HepG2 (cell line): ENCODE measurements at regions not wholly inside any gene's neighbourhood (a gene's known extent, or its start where the extent isn't known, plus 50 kb on each side); places are given as distances from the start of the nearest gene placed in this dataset.

Experiments used
- ATAC-seq: fragments of 200-7000 bp; cut with Tn5 transposase; 3 replicates; pipeline ENCODE4 v1.9.1; 2020; ENCODE audit warnings: mild to moderate bottlenecking, moderate library complexity
- BruUV-seq: library from RNA; stranded (reverse); fragments of 400-500 nt; replicated peaks from 2 replicates; lab custom pipeline; 2021; lab: Mats Ljungman, UMichigan
- CTCF ChIA-PET: fragments of 300-600 bp; formaldehyde crosslinking; extraction: SDS; loops from one replicate; lab custom pipeline; 2021; ENCODE audit warnings: low total read pairs, inconsistent platforms, low intra/inter-chr PET ratio; lab: Yijun Ruan, JAX
- POLR2A ChIA-PET: fragments of 350-600 bp; sonication (Branson Sonifier 250); formaldehyde crosslinking; loops from one replicate; lab custom pipeline; 2020; ENCODE audit warnings: antibody characterized with exemption, inconsistent platforms; lab: Yijun Ruan, JAX
- DNase-seq: peaks from one replicate; pipeline ENCODE4 v3.0.0-alpha.2; 2015; ENCODE audit warnings: low spot score
- FAIRE-seq: peaks from 3 replicates; lab custom pipeline; 2011; peaks lifted over from hg19 to GRCh38; lab: Jason Lieb, UNC
- H2AFZ ChIP-seq: one replicate; pipeline ENCODE4 v1.6.1; 2011; ENCODE audit warnings: low read length, inconsistent platforms
- H3K27ac ChIP-seq: fragments of 300-600 bp; 3 replicates; pipeline ENCODE4 v1.8.0; 2011; ENCODE audit warnings: mixed run types, mild to moderate bottlenecking, mixed read lengths, low read length, inconsistent platforms; ENCODE audit not compliant: insufficient read depth; ENCODE audit errors: extremely low read length
- H3K27me3 ChIP-seq, 2 experiments: fragments of 200-600 bp in 1 of 2; 2 replicates in 1 of 2; 3 replicates in 1 of 2; pipeline versions ENCODE4 v1.6.0 to v1.8.0; 2011; ENCODE audit warnings: low read length in 2 of 2, mild to moderate bottlenecking in 2 of 2, moderate library complexity in 2 of 2, inconsistent platforms in 1 of 2; ENCODE audit not compliant: insufficient read depth in 2 of 2, control insufficient read depth in 1 of 2
- H3K36me3 ChIP-seq, 2 experiments: fragments of 200-600 bp in 1 of 2; replicated peaks in 1 of 2; 2 replicates in 1 of 2; 3 replicates in 1 of 2; pipeline versions ENCODE4 v1.5.1 to v1.8.0; 2011; ENCODE audit warnings: low read length in 2 of 2, inconsistent platforms in 1 of 2; ENCODE audit not compliant: insufficient read depth in 2 of 2, control insufficient read depth in 1 of 2
- H3K4me1 ChIP-seq: 2 replicates; pipeline ENCODE4 v1.5.1; 2012; ENCODE audit warnings: low read length, inconsistent platforms; ENCODE audit not compliant: insufficient read depth
- H3K4me2 ChIP-seq: 2 replicates; pipeline ENCODE4 v1.6.0; 2011; ENCODE audit warnings: low read depth, low read length, inconsistent platforms
- H3K4me3 ChIP-seq, 3 experiments: fragments of 200-600 bp in 1 of 3; sonication (generic), shearing (Covaris generic) in 1 of 3; replicated peaks in 1 of 3; 2 replicates each; pipeline ENCODE4 v1.5.1; 2011 to 2016; ENCODE audit warnings: low read length in 3 of 3, inconsistent platforms in 2 of 3, low read depth in 2 of 3, mild to moderate bottlenecking in 2 of 3, control low read depth in 1 of 3, mixed read lengths in 1 of 3; ENCODE audit not compliant: insufficient read depth in 1 of 3
- H3K79me2 ChIP-seq: one replicate; pipeline ENCODE4 v1.6.1; 2011; ENCODE audit warnings: low read length, inconsistent platforms; ENCODE audit not compliant: insufficient read depth
- H3K9ac ChIP-seq: 2 replicates; pipeline ENCODE4 v1.6.0; 2011; ENCODE audit warnings: mild to moderate bottlenecking, low read depth, low read length, inconsistent platforms; ENCODE audit not compliant: insufficient read depth
- H3K9me3 ChIP-seq: 2 replicates; pipeline ENCODE4 v1.5.1; 2012; ENCODE audit warnings: mild to moderate bottlenecking, low read length
- H4K20me1 ChIP-seq: 2 replicates; pipeline ENCODE4 v1.6.0; 2011; ENCODE audit warnings: inconsistent platforms, mild to moderate bottlenecking, low read length, moderate library complexity; ENCODE audit not compliant: insufficient read depth
- CBX1 ChIP-seq: IDR thresholded peaks from one replicate; pipeline ENCODE4 v1.6.1; 2016; ENCODE audit warnings: antibody characterized with exemption, low read depth
- GTF2F1 ChIP-seq: fragments of 150-350 bp; IDR thresholded peaks from 2 replicates; pipeline ENCODE4 v1.6.1; 2014; ENCODE audit warnings: low read length
- POLR2G ChIP-seq: fragments of 200-400 bp; formaldehyde crosslinking; IDR thresholded peaks from 2 replicates; pipeline ENCODE4 v1.6.1; 2018; ENCODE audit warnings: mild to moderate bottlenecking, low read depth, low read length, moderate library complexity
- SNRNP70 ChIP-seq: fragments of 200-400 bp; formaldehyde crosslinking; IDR thresholded peaks from 2 replicates; pipeline ENCODE4 v1.6.1; 2017; ENCODE audit warnings: mild to moderate bottlenecking, low read depth, low read length, moderate library complexity
- TRIM24 ChIP-seq: sonication (generic); formaldehyde crosslinking; IDR thresholded peaks from 2 replicates; pipeline ENCODE4 v1.8.0; 2022; ENCODE audit warnings: mild to moderate bottlenecking, missing genetic modification reagents
- ZBTB25 ChIP-seq: IDR thresholded peaks from 2 replicates; pipeline ENCODE4 v1.6.1; 2018; ENCODE audit warnings: missing genetic modification reagents
- ZBTB33 ChIP-seq: sonication (generic); formaldehyde crosslinking; IDR thresholded peaks from 2 replicates; pipeline ENCODE4 v1.4.0; 2020; ENCODE audit warnings: missing genetic modification reagents
- ZEB1 ChIP-seq: IDR thresholded peaks from 2 replicates; pipeline ENCODE4 v1.6.1; 2012; ENCODE audit warnings: mild to moderate bottlenecking, low read depth, inconsistent platforms; ENCODE audit not compliant: insufficient replicate concordance
- ZFP36 ChIP-seq: fragments of 150-350 bp; IDR thresholded peaks from 2 replicates; pipeline ENCODE4 v1.6.1; 2018; ENCODE audit warnings: borderline replicate concordance, low read length, low read depth; ENCODE audit not compliant: partially characterized antibody
- WGBS: methylation state at CpG from one replicate; pipeline ENCODE4 v1.1.6; 2017; ENCODE audit warnings: low lambda C conversion rate; 5-methylcytosine and 5-hydroxymethylcytosine counted together
- in situ Hi-C: cut with HindIII; loops from 2 replicates; pipeline ENCODE4 v1.10.0; 2017; ENCODE audit warnings: low pct_unique_long_range_greater_than_20kb; ENCODE audit not compliant: extremely low pct_ligation_motif_present
- intact Hi-C: fragments of 100-400 bp; cut with micrococcal nuclease; formaldehyde crosslinking; loops from one replicate; pipeline ENCODE4 v1.10.0; 2022; ENCODE audit not compliant: unreplicated experiment
- TF ChIP-seq, protein P1 (sequence below): sonication (generic); formaldehyde crosslinking; IDR thresholded peaks from 2 replicates; pipeline ENCODE4 v1.5.0; 2020; ENCODE audit warnings: mild to moderate bottlenecking, missing genetic modification reagents, borderline replicate concordance
- TF ChIP-seq, protein P2 (sequence below): sonication (generic); formaldehyde crosslinking; IDR thresholded peaks from 2 replicates; pipeline ENCODE4 v1.5.0; 2020; ENCODE audit warnings: missing genetic modification reagents
- TF ChIP-seq, protein P3 (sequence below): sonication (generic); formaldehyde crosslinking; conservative IDR thresholded peaks from 2 replicates; pipeline ENCODE4 v1.5.0; 2020; ENCODE audit warnings: missing genetic modification reagents

DNA sequence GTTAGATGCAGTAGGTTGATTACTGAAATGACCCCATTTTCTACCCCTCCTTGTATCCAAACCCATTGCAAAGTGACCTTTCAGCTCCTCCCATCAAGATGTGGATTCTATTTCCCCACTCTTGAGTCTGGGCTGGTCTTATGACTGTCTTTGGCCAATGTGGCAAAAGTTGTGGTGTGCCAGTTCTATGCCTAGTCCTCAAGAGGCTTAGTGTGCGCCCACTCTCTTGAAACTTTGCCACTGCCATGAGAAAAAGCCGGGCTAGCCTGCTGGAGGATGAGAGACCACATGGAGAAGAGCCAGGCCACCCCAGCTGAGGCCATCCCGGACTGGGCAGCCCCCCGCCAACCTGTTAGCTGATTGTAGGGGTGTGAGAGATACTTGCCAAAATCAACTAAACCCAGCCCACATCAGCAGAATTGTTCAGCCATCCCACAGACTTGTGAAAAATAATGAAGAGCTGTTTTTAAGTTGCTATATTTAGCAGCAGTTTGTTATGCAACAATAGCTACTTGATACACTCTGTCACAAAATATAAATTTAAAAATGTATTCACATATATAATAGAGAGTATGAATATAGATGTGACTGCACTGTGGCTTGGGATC lies 131.0 kb upstream of the PALS2 start:
- 21% methylated on average over 4 of the region's 4 CpGs for WGBS
- no peak for FAIRE-seq
- no TSS peak for BruUV-seq
- TF ChIP-seq, protein P1, sequence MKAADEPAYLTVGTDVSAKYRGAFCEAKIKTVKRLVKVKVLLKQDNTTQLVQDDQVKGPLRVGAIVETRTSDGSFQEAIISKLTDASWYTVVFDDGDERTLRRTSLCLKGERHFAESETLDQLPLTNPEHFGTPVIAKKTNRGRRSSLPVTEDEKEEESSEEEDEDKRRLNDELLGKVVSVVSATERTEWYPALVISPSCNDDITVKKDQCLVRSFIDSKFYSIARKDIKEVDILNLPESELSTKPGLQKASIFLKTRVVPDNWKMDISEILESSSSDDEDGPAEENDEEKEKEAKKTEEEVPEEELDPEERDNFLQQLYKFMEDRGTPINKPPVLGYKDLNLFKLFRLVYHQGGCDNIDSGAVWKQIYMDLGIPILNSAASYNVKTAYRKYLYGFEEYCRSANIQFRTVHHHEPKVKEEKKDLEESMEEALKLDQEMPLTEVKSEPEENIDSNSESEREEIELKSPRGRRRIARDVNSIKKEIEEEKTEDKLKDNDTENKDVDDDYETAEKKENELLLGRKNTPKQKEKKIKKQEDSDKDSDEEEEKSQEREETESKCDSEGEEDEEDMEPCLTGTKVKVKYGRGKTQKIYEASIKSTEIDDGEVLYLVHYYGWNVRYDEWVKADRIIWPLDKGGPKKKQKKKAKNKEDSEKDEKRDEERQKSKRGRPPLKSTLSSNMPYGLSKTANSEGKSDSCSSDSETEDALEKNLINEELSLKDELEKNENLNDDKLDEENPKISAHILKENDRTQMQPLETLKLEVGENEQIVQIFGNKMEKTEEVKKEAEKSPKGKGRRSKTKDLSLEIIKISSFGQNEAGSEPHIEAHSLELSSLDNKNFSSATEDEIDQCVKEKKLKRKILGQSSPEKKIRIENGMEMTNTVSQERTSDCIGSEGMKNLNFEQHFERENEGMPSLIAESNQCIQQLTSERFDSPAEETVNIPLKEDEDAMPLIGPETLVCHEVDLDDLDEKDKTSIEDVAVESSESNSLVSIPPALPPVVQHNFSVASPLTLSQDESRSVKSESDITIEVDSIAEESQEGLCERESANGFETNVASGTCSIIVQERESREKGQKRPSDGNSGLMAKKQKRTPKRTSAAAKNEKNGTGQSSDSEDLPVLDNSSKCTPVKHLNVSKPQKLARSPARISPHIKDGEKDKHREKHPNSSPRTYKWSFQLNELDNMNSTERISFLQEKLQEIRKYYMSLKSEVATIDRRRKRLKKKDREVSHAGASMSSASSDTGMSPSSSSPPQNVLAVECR (CRISPR knock-in tag) = no peak
- TF ChIP-seq TRIM24 (CRISPR knock-in tag) = no peak
- TF ChIP-seq ZBTB33 = no peak
- TF ChIP-seq ZFP36 = no peak
- TF ChIP-seq ZBTB25 (CRISPR knock-in tag) = no peak
- no peak for TF ChIP-seq CBX1
- TF ChIP-seq, protein P2, sequence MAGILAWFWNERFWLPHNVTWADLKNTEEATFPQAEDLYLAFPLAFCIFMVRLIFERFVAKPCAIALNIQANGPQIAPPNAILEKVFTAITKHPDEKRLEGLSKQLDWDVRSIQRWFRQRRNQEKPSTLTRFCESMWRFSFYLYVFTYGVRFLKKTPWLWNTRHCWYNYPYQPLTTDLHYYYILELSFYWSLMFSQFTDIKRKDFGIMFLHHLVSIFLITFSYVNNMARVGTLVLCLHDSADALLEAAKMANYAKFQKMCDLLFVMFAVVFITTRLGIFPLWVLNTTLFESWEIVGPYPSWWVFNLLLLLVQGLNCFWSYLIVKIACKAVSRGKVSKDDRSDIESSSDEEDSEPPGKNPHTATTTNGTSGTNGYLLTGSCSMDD (CRISPR knock-in tag) = no peak
- TF ChIP-seq SNRNP70 = no peak
- TF ChIP-seq, protein P3, sequence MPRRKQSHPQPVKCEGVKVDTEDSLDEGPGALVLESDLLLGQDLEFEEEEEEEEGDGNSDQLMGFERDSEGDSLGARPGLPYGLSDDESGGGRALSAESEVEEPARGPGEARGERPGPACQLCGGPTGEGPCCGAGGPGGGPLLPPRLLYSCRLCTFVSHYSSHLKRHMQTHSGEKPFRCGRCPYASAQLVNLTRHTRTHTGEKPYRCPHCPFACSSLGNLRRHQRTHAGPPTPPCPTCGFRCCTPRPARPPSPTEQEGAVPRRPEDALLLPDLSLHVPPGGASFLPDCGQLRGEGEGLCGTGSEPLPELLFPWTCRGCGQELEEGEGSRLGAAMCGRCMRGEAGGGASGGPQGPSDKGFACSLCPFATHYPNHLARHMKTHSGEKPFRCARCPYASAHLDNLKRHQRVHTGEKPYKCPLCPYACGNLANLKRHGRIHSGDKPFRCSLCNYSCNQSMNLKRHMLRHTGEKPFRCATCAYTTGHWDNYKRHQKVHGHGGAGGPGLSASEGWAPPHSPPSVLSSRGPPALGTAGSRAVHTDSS (CRISPR knock-in tag) = no peak
- TF ChIP-seq GTF2F1 = no peak
- no peak for TF ChIP-seq ZEB1
- no peak for TF ChIP-seq POLR2G

More for the DNA sequence above, 131.0 kb upstream of the PALS2 start:
- intact Hi-C loops (no loop called here), in situ Hi-C loops (no loop called here)
- Histone ChIP-seq H3K36me3 (no peaks in the 10 kb centered on the region), H3K27ac (no peak overlapping the region), H4K20me1 (no peaks in the 10 kb centered on the region), H3K4me3 (no peak overlapping the region), H2AFZ (no peak overlapping the region), H3K4me1 (no peaks in the 10 kb centered on the region), H3K9me3 (no peaks in the 10 kb centered on the region), H3K4me2 (no peak overlapping the region), H3K79me2 (no peaks in the 10 kb centered on the region), H3K27me3 (peaks cover 0 to 2% of the 10 kb centered on the region in 2 experiments; a peak in 2 of 5 replicates), H3K9ac (no peak overlapping the region)
- DNase-seq = no peak
- CTCF ChIA-PET = no interaction called here
- POLR2A ChIA-PET = no interaction called here
- ATAC-seq = no peak
